ENCODE measurements at regions not wholly inside any gene's neighbourhood (a gene's known extent, or its start where the extent isn't known, plus 50 kb on each side); places are given as distances from the start of the nearest gene placed in this dataset.

- peak; percentile 15 for DNase-seq
Measured at GRCh38 chr15:25501828-25502446, 63.1 kb upstream of the UBE3A start.

GRCh38 chr15:25498835-25499234 lies 60.0 kb upstream of the UBE3A start:
- DNase-seq = no peak

DNA sequence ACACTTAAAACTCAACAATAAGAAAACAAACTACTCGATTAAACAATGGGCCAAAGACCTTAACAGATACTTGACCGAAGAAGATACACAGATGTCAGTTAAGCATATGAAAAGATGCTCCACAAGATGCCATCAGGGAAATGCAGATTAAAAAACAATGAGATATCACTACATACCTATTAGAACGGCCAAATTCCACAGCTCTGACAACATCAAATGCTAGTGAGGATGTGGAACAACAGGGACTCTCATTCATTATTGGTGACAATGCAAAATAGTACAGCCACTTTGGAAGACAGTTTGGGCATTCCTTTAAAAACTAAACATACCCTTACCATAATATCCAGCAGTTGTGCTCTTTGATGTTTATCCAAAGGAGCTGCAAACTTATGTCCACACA lies 59.1 kb upstream of the UBE3A start:
- DNase-seq = no peak

DNA sequence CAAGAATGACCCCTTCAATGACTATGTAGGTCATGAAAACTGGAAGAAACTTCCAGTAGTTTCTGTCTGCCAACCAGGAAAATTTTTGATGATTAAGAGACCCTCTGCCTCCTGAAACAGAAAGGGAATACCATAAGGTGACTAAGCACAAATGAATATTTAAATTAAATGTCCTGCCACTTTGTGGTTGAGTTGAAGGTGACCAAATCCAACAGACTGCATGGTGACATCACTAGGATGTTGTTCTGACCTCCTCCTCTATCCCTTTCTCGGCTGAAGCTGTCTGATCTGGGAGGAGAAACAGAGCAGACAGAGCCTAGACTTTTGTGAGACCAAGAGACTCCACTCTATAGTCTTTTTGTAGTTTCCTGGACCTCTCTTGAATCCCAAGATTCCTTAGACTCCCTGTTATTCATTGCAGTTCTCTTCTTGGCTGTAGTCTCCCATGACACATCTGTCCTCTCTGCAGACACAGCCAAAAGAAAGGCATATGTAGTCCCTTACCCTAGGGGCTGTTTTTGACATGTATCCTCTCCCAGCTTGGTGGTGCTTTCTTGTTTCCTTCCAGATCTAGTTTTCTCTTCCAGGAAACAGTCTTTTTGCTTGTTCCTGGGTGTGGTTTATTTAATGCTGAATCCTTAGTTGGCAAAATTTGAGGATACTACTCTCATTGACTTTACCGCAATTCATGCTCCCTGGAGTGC lies 55.2 kb upstream of the UBE3A start:
- DNase-seq = no peak

DNA sequence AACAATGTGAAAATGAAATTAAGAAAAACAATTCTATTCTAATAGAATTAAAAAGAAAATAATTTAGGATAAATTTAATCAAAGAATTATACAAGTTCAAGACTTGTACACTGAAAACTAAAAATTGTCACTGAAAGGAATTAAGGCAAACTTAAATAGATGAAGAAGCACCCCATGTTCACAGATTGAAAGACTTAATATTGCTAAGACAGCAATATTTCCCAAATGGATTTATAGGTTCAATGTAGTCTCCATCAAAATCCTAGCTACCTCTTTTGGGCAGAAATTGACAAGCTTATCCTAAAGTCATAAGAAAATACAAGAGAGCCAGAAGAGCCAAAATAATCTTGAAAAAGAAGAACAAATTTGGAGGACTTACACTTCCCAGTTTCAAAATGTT lies 53.5 kb upstream of the UBE3A start:
- DNase-seq = no peak
